Transverse colon (tissue), 4 donors: ENCODE measurements at regions not wholly inside any gene's neighbourhood (a gene's known extent, or its start where the extent isn't known, plus 50 kb on each side); places are given as distances from the start of the nearest gene placed in this dataset.

Experiments
- DNase-seq: peaks from one replicate; pipeline ENCODE4 v3.0.0-alpha.2; 2019
- H3K27ac ChIP-seq, 4 donors: fragments of 200-600 bp; sonication (generic); 2 replicates each; pipeline ENCODE4 v1.5.1; 2016 to 2018; ENCODE audit warnings: inconsistent platforms in 4 of 4
- H3K27me3 ChIP-seq: fragments of 200-600 bp; sonication (generic); 2 replicates; pipeline ENCODE4 v1.5.1; 2017; ENCODE audit warnings: inconsistent platforms
- H3K36me3 ChIP-seq, 4 donors: fragments of 200-600 bp; sonication (generic); 2 replicates each; pipeline ENCODE4 v1.5.1; 2017 to 2019; ENCODE audit warnings: inconsistent platforms in 4 of 4
- H3K4me1 ChIP-seq, 4 donors: fragments of 200-600 bp; sonication (generic); 2 replicates each; pipeline ENCODE4 v1.5.1; 2017 to 2020; ENCODE audit warnings: inconsistent platforms in 4 of 4
- H3K4me3 ChIP-seq, 4 donors: fragments of 200-600 bp; sonication (generic); 1 replicate in 1 of 4; 2 replicates in 3 of 4; pipeline versions ENCODE4 v1.5.1 to v1.6.1; 2017 to 2019; ENCODE audit warnings: inconsistent platforms in 4 of 4
- H3K9me3 ChIP-seq, 2 donors: fragments of 200-600 bp; sonication (generic); 2 replicates each; pipeline ENCODE4 v1.5.1; 2017 to 2019; ENCODE audit warnings: inconsistent platforms in 2 of 2
- CTCF ChIP-seq, 5 experiments: fragments of 200-600 bp in 3 of 5; fragments of 450-650 bp in 2 of 5; sonication (generic) in 3 of 5; IDR thresholded peaks; 1 replicate in 2 of 5; 2 replicates in 3 of 5; pipeline ENCODE4 v1.5.1; 2016 to 2017; ENCODE audit warnings: antibody characterized with exemption in 5 of 5, inconsistent platforms in 3 of 5, mild to moderate bottlenecking in 2 of 5, moderate library complexity in 1 of 5
- EP300 ChIP-seq: sonication (generic); formaldehyde crosslinking; IDR thresholded peaks from one replicate; pipeline ENCODE4 v1.6.1; 2017; ENCODE audit warnings: antibody characterized with exemption, low read depth
- POLR2A ChIP-seq: fragments of 450-650 bp; IDR thresholded peaks from one replicate; pipeline ENCODE4 v1.6.1; 2016; ENCODE audit warnings: antibody characterized with exemption, mild to moderate bottlenecking, moderate library complexity
- POLR2AphosphoS5 ChIP-seq, 3 donors: sonication (generic); formaldehyde crosslinking; IDR thresholded peaks; one replicate each; pipeline ENCODE4 v1.6.1; 2016; ENCODE audit warnings: antibody characterized with exemption in 3 of 3
- WGBS, 2 donors: methylation state at CpG; one replicate each; pipeline ENCODE4 v1.1.5; 2018; ENCODE audit warnings: low coverage in 1 of 2; 5-methylcytosine and 5-hydroxymethylcytosine counted together
- in situ Hi-C, 4 donors: fragments of 200-750 bp; cut with MboI; loops; one replicate each; pipeline versions ENCODE4 v1.15.0 to v1.15.1; 2017; ENCODE audit warnings: low sequenced_read_pairs in 3 of 4, low pct_ligation_motif_present in 1 of 4, low pct_unique_long_range_greater_than_20kb in 1 of 4
- intact Hi-C: fragments of 100-400 bp; cut with DNase I; formaldehyde crosslinking; loops from one replicate; pipeline ENCODE4 v1.15.1; 2023; ENCODE audit warnings: low total_unique reads

- Histone ChIP-seq H3K4me3 (no peak overlapping the region), H3K9me3 (no peaks in the 10 kb centered on the region), H3K4me1 (peaks cover 0 to 43% (median 7%) of the 10 kb centered on the region in 4 donors), H3K27me3 (no peaks in the 10 kb centered on the region), H3K36me3 (no peaks in the 10 kb centered on the region), H3K27ac (no peak overlapping the region)
- in situ Hi-C loops, result loop anchor here (5.0 to 25.0 kb wide), 5 partner anchors 159 to 406 kb away; partner anchors contain the start of genes PERP (in 2 of the 4) and TNFAIP3 (in 2 of the 4)
- no peak for DNase-seq
- intact Hi-C loops, result loop anchor here (2.0 to 10.0 kb wide), 3 partner anchors 161 to 409 kb away; partner anchors contain the start of gene TNFAIP3
- WGBS, 2 donors, result 51 to 63% methylated on average over 4 to 10 of the region's 10 CpGs
- TF ChIP-seq POLR2A, result no peak
- TF ChIP-seq CTCF (IDR thresholded peaks at IDR 0.05), result no peak
- no peak for TF ChIP-seq POLR2AphosphoS5 (IDR thresholded peaks at IDR 0.05)
- TF ChIP-seq EP300, result no peak
These were observed 160.8 kb upstream of the TNFAIP3 start for GRCh38 chr6:137706083-137706750.

DNA sequence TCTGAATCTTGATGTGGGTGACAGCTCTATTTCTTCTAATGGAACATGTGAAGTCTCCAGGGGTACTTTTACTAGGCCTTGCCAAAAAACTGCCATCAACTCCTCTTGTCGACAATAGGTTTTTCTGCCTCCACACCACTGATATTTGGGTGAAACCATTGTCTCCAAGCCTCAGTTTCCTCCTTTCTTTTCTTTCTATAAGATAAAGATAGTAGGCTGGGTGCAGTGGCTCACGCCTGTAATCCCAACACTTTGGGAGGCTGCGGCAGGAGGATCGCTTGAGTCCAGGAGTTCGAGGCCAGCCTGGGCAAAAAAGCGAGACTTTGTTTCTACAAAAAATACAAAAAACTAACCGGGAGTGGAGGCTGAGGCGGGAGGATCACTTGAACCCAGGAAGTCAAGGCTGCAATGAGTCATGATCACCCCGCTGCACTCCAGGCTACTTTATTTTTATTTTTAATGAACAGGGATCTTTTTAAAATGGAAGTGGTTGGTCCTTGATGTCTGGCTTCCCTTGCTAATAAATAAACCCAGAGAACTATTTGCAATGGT is 159.9 kb upstream of the TNFAIP3 start:
- H3K4me1 ChIP-seq, result peaks cover 0 to 43% (median 7%) of the 10 kb centered on the region in 4 donors
- in situ Hi-C loops, result loop anchor here (5.0 to 25.0 kb wide), 5 partner anchors 158 to 405 kb away; partner anchors contain the start of genes PERP (in 2 of the 4) and TNFAIP3 (in 2 of the 4)
- H3K27me3 ChIP-seq, result no peaks in the 10 kb centered on the region
- no peak overlapping the region for H3K4me3 ChIP-seq
- intact Hi-C loops, result loop anchor here (2.0 to 10.0 kb wide), 3 partner anchors 160 to 408 kb away; partner anchors contain the start of gene TNFAIP3
- TF ChIP-seq EP300 (no peak), POLR2A (no peak), CTCF (IDR thresholded peaks at IDR 0.05) (no peak), POLR2AphosphoS5 (IDR thresholded peaks at IDR 0.05) (no peak)
- H3K36me3 ChIP-seq, result no peaks in the 10 kb centered on the region
- WGBS, 2 donors, result 80 to 81% methylated on average over 7 to 9 of the region's 9 CpGs
- peak overlapping the region; percentile 13 to 53 (median 20) for H3K27ac ChIP-seq
- H3K9me3 ChIP-seq, result no peaks in the 10 kb centered on the region
- DNase-seq, result no peak

- H3K36me3 ChIP-seq, result no peaks in the 10 kb centered on the region
- in situ Hi-C loops, result loop anchor here (5.0 to 25.0 kb wide), 5 partner anchors 157 to 405 kb away; partner anchors contain the start of genes PERP (in 2 of the 4) and TNFAIP3 (in 2 of the 4)
- H3K27ac ChIP-seq, result peak overlapping the region; percentile 13 to 53 (median 30)
- no peaks in the 10 kb centered on the region for H3K27me3 ChIP-seq
- TF ChIP-seq CTCF (IDR thresholded peaks at IDR 0.05), result peak; percentile 76 to 88 (median 80)
- TF ChIP-seq POLR2AphosphoS5 (IDR thresholded peaks at IDR 0.05), result peak in 1 of 3 donors; percentile 14
- TF ChIP-seq POLR2A, result no peak
- intact Hi-C loops, result loop anchor here (2.0 to 10.0 kb wide), 3 partner anchors 159 to 407 kb away; partner anchors contain the start of gene TNFAIP3
- peak; percentile 81 for DNase-seq
- H3K9me3 ChIP-seq, result no peaks in the 10 kb centered on the region
- 5 to 10% methylated on average over 2 to 13 of the region's 13 CpGs for WGBS, 2 donors
- peaks cover 0 to 41% (median 7%) of the 10 kb centered on the region in 4 donors for H3K4me1 ChIP-seq
- H3K4me3 ChIP-seq, result no peak overlapping the region
These were observed 159.3 kb upstream of the TNFAIP3 start for GRCh38 chr6:137707590-137708360.
